ENCODE measurements at regions not wholly inside any gene's neighbourhood (a gene's known extent, or its start where the extent isn't known, plus 50 kb on each side); places are given as distances from the start of the nearest gene placed in this dataset.

GRCh38 chr4:144590020-144590419 is 55.9 kb upstream of the HHIP start:
- no peak for TF ChIP-seq POLR2A (IDR thresholded peaks at IDR 0.05)
- no peak for TF ChIP-seq EP300 (IDR thresholded peaks at IDR 0.05)
- TF ChIP-seq, protein P1, sequence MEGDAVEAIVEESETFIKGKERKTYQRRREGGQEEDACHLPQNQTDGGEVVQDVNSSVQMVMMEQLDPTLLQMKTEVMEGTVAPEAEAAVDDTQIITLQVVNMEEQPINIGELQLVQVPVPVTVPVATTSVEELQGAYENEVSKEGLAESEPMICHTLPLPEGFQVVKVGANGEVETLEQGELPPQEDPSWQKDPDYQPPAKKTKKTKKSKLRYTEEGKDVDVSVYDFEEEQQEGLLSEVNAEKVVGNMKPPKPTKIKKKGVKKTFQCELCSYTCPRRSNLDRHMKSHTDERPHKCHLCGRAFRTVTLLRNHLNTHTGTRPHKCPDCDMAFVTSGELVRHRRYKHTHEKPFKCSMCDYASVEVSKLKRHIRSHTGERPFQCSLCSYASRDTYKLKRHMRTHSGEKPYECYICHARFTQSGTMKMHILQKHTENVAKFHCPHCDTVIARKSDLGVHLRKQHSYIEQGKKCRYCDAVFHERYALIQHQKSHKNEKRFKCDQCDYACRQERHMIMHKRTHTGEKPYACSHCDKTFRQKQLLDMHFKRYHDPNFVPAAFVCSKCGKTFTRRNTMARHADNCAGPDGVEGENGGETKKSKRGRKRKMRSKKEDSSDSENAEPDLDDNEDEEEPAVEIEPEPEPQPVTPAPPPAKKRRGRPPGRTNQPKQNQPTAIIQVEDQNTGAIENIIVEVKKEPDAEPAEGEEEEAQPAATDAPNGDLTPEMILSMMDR (IDR thresholded peaks at IDR 0.05): no peak
